Activated naive CD4-positive, alpha-beta T cell treated with anti-CD3 and anti-CD28 coated beads for 36 hours (primary cell): ENCODE measurements at regions not wholly inside any gene's neighbourhood (a gene's known extent, or its start where the extent isn't known, plus 50 kb on each side); places are given as distances from the start of the nearest gene placed in this dataset.

Source experiments
- CTCF ChIA-PET: fragments of 350-600 bp; sonication (Branson Sonifier 250); formaldehyde crosslinking; loops from one replicate; lab custom pipeline; 2021; ENCODE audit warnings: antibody characterized with exemption; lab: Charles Lee
- DNase-seq: peaks from one replicate; pipeline ENCODE4 v3.0.0-alpha.2; 2020
- H3K27ac Mint-ChIP-seq: one replicate; pipeline ENCODE4 v1.8.0; 2021; ENCODE audit warnings: mild to moderate bottlenecking, mixed read lengths
- H3K27me3 Mint-ChIP-seq: one replicate; pipeline ENCODE4 v1.8.0; 2021; ENCODE audit warnings: low read depth, mixed read lengths
- H3K36me3 Mint-ChIP-seq: one replicate; pipeline ENCODE4 v1.8.0; 2021; ENCODE audit warnings: low read depth, mixed read lengths
- H3K4me1 Mint-ChIP-seq: one replicate; pipeline ENCODE4 v1.8.0; 2021; ENCODE audit warnings: low read depth, mixed read lengths
- H3K4me3 Mint-ChIP-seq: one replicate; pipeline ENCODE4 v1.8.0; 2021; ENCODE audit warnings: mild to moderate bottlenecking, moderate library complexity, mixed read lengths
- H3K9me3 Mint-ChIP-seq: one replicate; pipeline ENCODE4 v1.8.0; 2021; ENCODE audit warnings: mixed read lengths
- intact Hi-C: fragments of 100-400 bp; cut with micrococcal nuclease; formaldehyde crosslinking; loops from one replicate; pipeline ENCODE4 v1.15.1; 2023

DNA sequence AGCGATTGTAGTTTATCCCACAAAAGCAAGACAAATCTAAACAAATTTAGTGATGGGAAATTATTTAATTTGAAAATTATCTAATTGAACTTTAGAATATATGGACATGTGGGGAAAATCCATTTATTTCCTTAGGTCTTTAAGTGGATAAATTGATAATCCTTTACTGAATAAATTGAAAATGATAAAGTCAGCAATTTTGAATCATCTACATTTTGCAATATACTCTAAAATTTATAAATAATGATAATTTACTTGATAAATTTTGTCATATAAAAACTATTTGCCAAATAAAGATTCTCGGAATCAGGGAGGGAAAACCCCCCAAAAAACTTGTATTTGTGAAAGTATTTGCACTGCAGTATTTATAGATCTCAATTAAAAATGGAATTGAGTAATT is 875.3 kb upstream of the SLITRK5 start:
- peaks cover 11% of the 10 kb centered on the region for H3K9me3 Mint-ChIP-seq
- H3K27me3 Mint-ChIP-seq = no peaks in the 10 kb centered on the region
- no peak for DNase-seq
- no peak overlapping the region for H3K4me3 Mint-ChIP-seq
- H3K36me3 Mint-ChIP-seq = no peaks in the 10 kb centered on the region
- CTCF ChIA-PET = no interaction called here
- no peak overlapping the region for H3K27ac Mint-ChIP-seq
- intact Hi-C loops = no loop called here
- H3K4me1 Mint-ChIP-seq = no peaks in the 10 kb centered on the region

DNA sequence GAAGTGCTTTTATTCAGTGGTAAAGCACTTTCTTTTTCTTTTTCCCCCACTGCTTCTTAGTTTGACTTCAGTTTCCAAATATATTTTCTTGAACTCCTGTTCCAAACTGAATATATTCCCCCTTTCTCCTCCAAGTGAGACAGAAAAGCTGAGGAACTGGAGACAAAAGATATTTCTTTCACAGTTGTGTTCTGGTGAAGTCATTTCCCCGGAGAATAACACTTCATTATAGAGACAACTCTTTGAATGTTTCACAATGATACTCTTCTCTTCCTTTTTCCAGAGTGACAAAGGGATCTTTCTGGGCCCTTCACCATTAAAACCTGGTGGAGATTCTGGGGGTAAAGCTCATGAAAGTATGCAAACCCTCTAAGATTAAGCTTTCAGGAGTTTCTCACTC is 860.8 kb upstream of the SLITRK5 start:
- H3K4me1 Mint-ChIP-seq = no peaks in the 10 kb centered on the region
- H3K27me3 Mint-ChIP-seq = no peaks in the 10 kb centered on the region
- no peak for DNase-seq
- H3K4me3 Mint-ChIP-seq = no peak overlapping the region
- intact Hi-C loops = no loop called here
- no peaks in the 10 kb centered on the region for H3K36me3 Mint-ChIP-seq
- H3K9me3 Mint-ChIP-seq = peaks cover 5% of the 10 kb centered on the region
- no peak overlapping the region for H3K27ac Mint-ChIP-seq
- CTCF ChIA-PET = no interaction called here

DNA sequence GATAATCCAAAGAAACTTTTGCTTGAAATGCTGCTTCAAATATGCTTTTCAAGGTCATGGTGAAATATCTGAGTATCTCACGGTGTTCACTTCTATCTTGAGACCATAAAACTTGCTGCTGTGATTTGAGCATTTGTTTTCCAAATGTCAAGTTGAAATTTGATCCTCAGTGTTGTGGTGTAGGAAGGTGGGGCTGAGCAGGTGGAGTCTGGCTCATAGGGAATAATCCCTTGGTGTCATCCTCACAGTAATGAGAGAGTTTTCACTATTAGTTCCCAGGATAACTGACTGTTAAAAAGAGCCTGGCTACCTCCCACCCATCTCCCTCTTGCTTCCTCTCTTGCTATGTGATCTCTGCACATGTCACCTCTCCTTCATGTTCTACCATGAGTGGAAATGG is 858.0 kb upstream of the SLITRK5 start:
- intact Hi-C loops = no loop called here
- no peaks in the 10 kb centered on the region for H3K4me1 Mint-ChIP-seq
- no peak for DNase-seq
- CTCF ChIA-PET = no interaction called here
- H3K27ac Mint-ChIP-seq = no peak overlapping the region
- no peaks in the 10 kb centered on the region for H3K27me3 Mint-ChIP-seq
- H3K36me3 Mint-ChIP-seq = no peaks in the 10 kb centered on the region
- peaks cover 5% of the 10 kb centered on the region for H3K9me3 Mint-ChIP-seq
- H3K4me3 Mint-ChIP-seq = no peak overlapping the region

GRCh38 chr13:86825410-86825809 is 845.8 kb upstream of the SLITRK5 start:
- intact Hi-C loops = no loop called here
- no peaks in the 10 kb centered on the region for H3K4me1 Mint-ChIP-seq

GRCh38 chr13:86826232-86826631 is 844.9 kb upstream of the SLITRK5 start:
- H3K36me3 Mint-ChIP-seq = no peaks in the 10 kb centered on the region
- intact Hi-C loops = no loop called here
- H3K27me3 Mint-ChIP-seq = no peaks in the 10 kb centered on the region
- peaks cover 2% of the 10 kb centered on the region for H3K9me3 Mint-ChIP-seq
- no peak overlapping the region for H3K27ac Mint-ChIP-seq
- H3K4me1 Mint-ChIP-seq = no peaks in the 10 kb centered on the region
- H3K4me3 Mint-ChIP-seq = no peak overlapping the region
- CTCF ChIA-PET = interaction anchor here (0.5 kb wide), 1 partner anchor 57 kb away, joined by 3 read pairs; no protein-coding TSS in a partner anchor
- no peak for DNase-seq

More at GRCh38 chr13:86825410-86825809, 845.8 kb upstream of the SLITRK5 start:
- H3K4me3 Mint-ChIP-seq = no peak overlapping the region
- H3K36me3 Mint-ChIP-seq = no peaks in the 10 kb centered on the region
- CTCF ChIA-PET = no interaction called here
- no peak overlapping the region for H3K27ac Mint-ChIP-seq
- H3K27me3 Mint-ChIP-seq = no peaks in the 10 kb centered on the region
- peaks cover under 1% of the 10 kb centered on the region for H3K9me3 Mint-ChIP-seq
- DNase-seq = no peak

DNA sequence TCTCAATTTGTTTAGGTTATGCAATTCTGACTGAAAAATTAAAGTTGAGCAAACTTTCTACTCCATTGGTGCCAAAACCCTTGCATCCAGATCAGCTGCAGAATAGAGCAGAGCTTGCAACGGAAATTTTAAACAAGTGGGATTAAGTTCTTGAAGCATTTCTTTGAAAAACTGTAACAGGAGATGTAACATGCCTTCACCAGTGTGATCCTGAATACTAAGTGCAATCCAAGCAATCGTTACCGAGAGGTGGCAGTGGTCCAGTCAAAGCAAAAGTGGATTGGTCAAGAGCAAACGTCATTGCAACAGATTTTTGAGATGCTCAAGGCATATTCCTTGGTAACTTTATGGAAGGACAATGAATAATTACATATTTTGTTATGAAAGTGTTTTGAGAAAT is 841.1 kb upstream of the SLITRK5 start:
- DNase-seq = no peak
- intact Hi-C loops = no loop called here
- Mint-ChIP-seq H3K4me3 (no peak overlapping the region), H3K36me3 (no peaks in the 10 kb centered on the region), H3K27ac (no peak overlapping the region), H3K4me1 (no peaks in the 10 kb centered on the region), H3K9me3 (peaks cover 3% of the 10 kb centered on the region), H3K27me3 (no peaks in the 10 kb centered on the region)
- CTCF ChIA-PET = no interaction called here

DNA sequence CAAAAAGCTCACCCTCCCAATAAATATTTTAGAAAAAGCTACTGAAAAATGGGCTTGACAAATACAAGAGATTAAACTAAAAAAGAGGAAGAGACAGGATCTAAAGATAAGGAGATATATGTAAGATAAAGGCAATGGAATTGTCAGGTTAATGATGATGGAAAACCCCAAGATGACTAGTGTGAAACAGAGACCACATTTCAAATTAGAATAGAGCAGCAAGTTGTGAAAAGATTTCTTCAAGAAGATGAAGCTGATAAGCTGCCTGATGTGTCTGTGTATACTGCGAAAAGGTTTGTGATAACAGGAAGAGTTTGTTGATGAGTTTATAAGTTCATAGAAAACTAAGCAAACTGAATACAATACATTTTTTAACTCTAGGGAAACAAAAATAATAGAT is 840.1 kb upstream of the SLITRK5 start:
- Mint-ChIP-seq H3K36me3 (no peaks in the 10 kb centered on the region), H3K4me3 (no peak overlapping the region), H3K27ac (no peak overlapping the region), H3K9me3 (peaks cover 12% of the 10 kb centered on the region), H3K27me3 (no peaks in the 10 kb centered on the region), H3K4me1 (no peaks in the 10 kb centered on the region)
- intact Hi-C loops = no loop called here
- DNase-seq = no peak
- CTCF ChIA-PET = no interaction called here

DNA sequence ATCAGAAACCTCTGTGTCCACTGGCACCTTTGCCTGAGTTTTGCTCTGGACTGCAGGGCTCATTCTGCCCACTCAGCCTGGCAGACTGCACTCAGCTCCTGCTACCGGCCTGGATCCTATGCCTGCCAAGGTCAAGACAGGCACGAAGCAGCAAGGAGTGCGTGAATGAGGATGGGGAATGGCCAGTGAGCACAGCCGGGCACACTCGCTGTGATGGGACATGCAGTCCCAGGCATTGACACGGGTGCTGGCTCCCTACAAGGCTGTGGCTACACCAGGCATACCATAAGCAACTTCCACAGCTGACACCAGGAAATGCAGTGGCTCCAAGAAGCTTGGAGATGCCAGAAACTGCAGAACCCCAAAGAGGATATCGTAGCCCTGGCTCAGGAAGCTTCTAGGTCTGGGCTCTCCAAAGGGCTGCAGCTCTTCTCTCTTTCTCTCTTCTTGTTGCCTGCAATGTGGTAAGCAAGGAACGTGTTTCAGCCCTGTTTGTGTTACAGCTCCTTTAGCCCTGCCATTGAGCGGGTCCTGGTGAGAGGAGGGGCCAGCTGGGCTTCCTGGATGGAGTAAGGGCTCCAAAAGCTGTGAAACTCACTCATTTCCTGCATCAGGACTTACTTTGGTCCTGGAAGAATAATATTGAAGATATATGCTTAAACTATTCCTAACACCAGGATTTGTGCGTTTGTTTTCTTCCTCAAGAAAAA is 832.6 kb upstream of the SLITRK5 start:
- H3K27ac Mint-ChIP-seq = no peak overlapping the region
- no peaks in the 10 kb centered on the region for H3K27me3 Mint-ChIP-seq
- CTCF ChIA-PET = no interaction called here
- peaks cover 19% of the 10 kb centered on the region for H3K9me3 Mint-ChIP-seq
- no peaks in the 10 kb centered on the region for H3K4me1 Mint-ChIP-seq
- intact Hi-C loops = no loop called here
- no peaks in the 10 kb centered on the region for H3K36me3 Mint-ChIP-seq
- no peak overlapping the region for H3K4me3 Mint-ChIP-seq
- no peak for DNase-seq

GRCh38 chr13:86839221-86839620 is 832.0 kb upstream of the SLITRK5 start:
- no peaks in the 10 kb centered on the region for H3K36me3 Mint-ChIP-seq
- intact Hi-C loops = no loop called here
- no peak for DNase-seq
- H3K9me3 Mint-ChIP-seq = peaks cover 19% of the 10 kb centered on the region
- no peak overlapping the region for H3K4me3 Mint-ChIP-seq
- no peaks in the 10 kb centered on the region for H3K4me1 Mint-ChIP-seq
- no peaks in the 10 kb centered on the region for H3K27me3 Mint-ChIP-seq
- no peak overlapping the region for H3K27ac Mint-ChIP-seq
- CTCF ChIA-PET = no interaction called here

GRCh38 chr13:86840250-86841191 is 830.6 kb upstream of the SLITRK5 start:
- Mint-ChIP-seq H3K27me3 (no peaks in the 10 kb centered on the region), H3K4me3 (no peak overlapping the region), H3K36me3 (no peaks in the 10 kb centered on the region), H3K9me3 (peaks cover 14% of the 10 kb centered on the region), H3K27ac (no peak overlapping the region), H3K4me1 (no peaks in the 10 kb centered on the region)
- CTCF ChIA-PET = no interaction called here
- DNase-seq = no peak
- intact Hi-C loops = no loop called here

- Mint-ChIP-seq H3K4me3 (no peak overlapping the region), H3K27me3 (no peaks in the 10 kb centered on the region), H3K4me1 (no peaks in the 10 kb centered on the region), H3K36me3 (no peaks in the 10 kb centered on the region), H3K27ac (no peak overlapping the region), H3K9me3 (peaks cover 7% of the 10 kb centered on the region)
- CTCF ChIA-PET = no interaction called here
- DNase-seq = no peak
- intact Hi-C loops = no loop called here
Observed at GRCh38 chr13:86841264-86841663, 829.9 kb upstream of the SLITRK5 start.

GRCh38 chr13:86846501-86846900 is 824.7 kb upstream of the SLITRK5 start:
- CTCF ChIA-PET = no interaction called here
- Mint-ChIP-seq H3K27ac (no peak overlapping the region), H3K4me3 (no peak overlapping the region), H3K4me1 (no peaks in the 10 kb centered on the region), H3K27me3 (peaks cover 3% of the 10 kb centered on the region), H3K9me3 (peaks cover 4% of the 10 kb centered on the region), H3K36me3 (no peaks in the 10 kb centered on the region)
- no peak for DNase-seq
- intact Hi-C loops = no loop called here

- Mint-ChIP-seq H3K9me3 (peaks cover 4% of the 10 kb centered on the region), H3K27me3 (peaks cover 3% of the 10 kb centered on the region), H3K36me3 (no peaks in the 10 kb centered on the region), H3K4me1 (no peaks in the 10 kb centered on the region), H3K4me3 (no peak overlapping the region), H3K27ac (no peak overlapping the region)
- CTCF ChIA-PET = no interaction called here
- intact Hi-C loops = no loop called here
- no peak for DNase-seq
Observed at GRCh38 chr13:86848716-86849115, 822.5 kb upstream of the SLITRK5 start.
